HK-2 (cell line): ENCODE measurements at regions not wholly inside any gene's neighbourhood (a gene's known extent, or its start where the extent isn't known, plus 50 kb on each side); places are given as distances from the start of the nearest gene placed in this dataset.

ENCODE experiments used
- DNase-seq: peaks from one replicate; pipeline ENCODE4 v3.0.0-alpha.2; 2018; ENCODE audit not compliant: unreplicated experiment

- DNase-seq: no peak
Observed at GRCh38 chr4:138665851-138666250, 349.7 kb upstream of the NOCT start.

GRCh38 chr4:138663883-138664282 lies 351.7 kb upstream of the NOCT start:
- no peak for DNase-seq

- peak; percentile 54 for DNase-seq
Observed at GRCh38 chr4:138659812-138660316, 355.7 kb upstream of the NOCT start.

GRCh38 chr4:138659037-138659811 lies 356.4 kb upstream of the NOCT start:
- DNase-seq: no peak

- no peak for DNase-seq
Observed at GRCh38 chr4:138658518-138658917, 357.1 kb upstream of the NOCT start.

- DNase-seq: no peak
Observed at GRCh38 chr4:138656990-138657389, 358.6 kb upstream of the NOCT start.

GRCh38 chr4:138655985-138656384 lies 359.6 kb upstream of the NOCT start:
- DNase-seq: peak; percentile 59

GRCh38 chr4:138655286-138655685 lies 360.3 kb upstream of the NOCT start:
- DNase-seq: no peak

GRCh38 chr4:138650929-138651448 lies 364.6 kb upstream of the NOCT start:
- peak; percentile 77 for DNase-seq

- no peak for DNase-seq
Observed at GRCh38 chr4:138650495-138650894, 365.1 kb upstream of the NOCT start.

- no peak for DNase-seq
Observed at GRCh38 chr4:138647433-138647832, 368.1 kb upstream of the NOCT start.

GRCh38 chr4:138646383-138646782 lies 369.2 kb upstream of the NOCT start:
- no peak for DNase-seq

- DNase-seq: no peak
Observed at GRCh38 chr4:138645289-138645688, 370.3 kb upstream of the NOCT start.

- no peak for DNase-seq
Observed at GRCh38 chr4:138644322-138644721, 371.3 kb upstream of the NOCT start.

- DNase-seq: no peak
Observed at GRCh38 chr4:138643827-138644226, 371.8 kb upstream of the NOCT start.

GRCh38 chr4:138639018-138639741 lies 376.4 kb upstream of the NOCT start:
- no peak for DNase-seq

- DNase-seq: no peak
Observed at GRCh38 chr4:138636781-138637180, 378.8 kb upstream of the NOCT start.

GRCh38 chr4:138634915-138635314 lies 380.7 kb upstream of the NOCT start:
- no peak for DNase-seq

- DNase-seq: no peak
Observed at GRCh38 chr4:138633580-138633904, 382.0 kb upstream of the NOCT start.

- no peak for DNase-seq
Observed at GRCh38 chr4:138632856-138633579, 382.6 kb upstream of the NOCT start.

- no peak for DNase-seq
Observed at GRCh38 chr4:138630666-138631065, 384.9 kb upstream of the NOCT start.

GRCh38 chr4:138629669-138630068 lies 385.9 kb upstream of the NOCT start:
- no peak for DNase-seq
